ENCODE measurements at regions not wholly inside any gene's neighbourhood (a gene's known extent, or its start where the extent isn't known, plus 50 kb on each side); places are given as distances from the start of the nearest gene placed in this dataset.

DNA sequence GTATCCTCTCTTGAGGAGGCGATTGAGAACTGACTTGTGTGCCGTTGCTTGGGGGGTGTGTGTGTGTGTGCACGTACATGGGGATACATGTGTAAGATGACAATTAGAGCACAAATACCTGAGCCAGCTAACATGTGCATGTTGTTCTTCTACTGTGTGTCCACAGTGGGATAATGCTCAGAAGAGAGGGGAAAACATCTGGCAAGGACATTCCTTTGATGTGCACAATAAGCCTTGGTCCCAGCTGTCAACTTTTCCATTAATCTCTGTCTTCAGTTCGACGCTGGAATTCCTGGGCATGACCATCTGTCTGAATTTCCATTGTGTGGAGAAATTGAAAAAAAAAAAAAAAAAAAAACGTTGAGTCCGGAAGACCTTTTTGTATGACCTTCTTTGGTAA is 592.0 kb upstream of the GALNTL6 start:
- TF ChIP-seq, protein P1, sequence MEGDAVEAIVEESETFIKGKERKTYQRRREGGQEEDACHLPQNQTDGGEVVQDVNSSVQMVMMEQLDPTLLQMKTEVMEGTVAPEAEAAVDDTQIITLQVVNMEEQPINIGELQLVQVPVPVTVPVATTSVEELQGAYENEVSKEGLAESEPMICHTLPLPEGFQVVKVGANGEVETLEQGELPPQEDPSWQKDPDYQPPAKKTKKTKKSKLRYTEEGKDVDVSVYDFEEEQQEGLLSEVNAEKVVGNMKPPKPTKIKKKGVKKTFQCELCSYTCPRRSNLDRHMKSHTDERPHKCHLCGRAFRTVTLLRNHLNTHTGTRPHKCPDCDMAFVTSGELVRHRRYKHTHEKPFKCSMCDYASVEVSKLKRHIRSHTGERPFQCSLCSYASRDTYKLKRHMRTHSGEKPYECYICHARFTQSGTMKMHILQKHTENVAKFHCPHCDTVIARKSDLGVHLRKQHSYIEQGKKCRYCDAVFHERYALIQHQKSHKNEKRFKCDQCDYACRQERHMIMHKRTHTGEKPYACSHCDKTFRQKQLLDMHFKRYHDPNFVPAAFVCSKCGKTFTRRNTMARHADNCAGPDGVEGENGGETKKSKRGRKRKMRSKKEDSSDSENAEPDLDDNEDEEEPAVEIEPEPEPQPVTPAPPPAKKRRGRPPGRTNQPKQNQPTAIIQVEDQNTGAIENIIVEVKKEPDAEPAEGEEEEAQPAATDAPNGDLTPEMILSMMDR (IDR thresholded peaks at IDR 0.05; ENCODE audit: insufficient read depth, low read length) = no peak
- TF ChIP-seq, protein P2, sequence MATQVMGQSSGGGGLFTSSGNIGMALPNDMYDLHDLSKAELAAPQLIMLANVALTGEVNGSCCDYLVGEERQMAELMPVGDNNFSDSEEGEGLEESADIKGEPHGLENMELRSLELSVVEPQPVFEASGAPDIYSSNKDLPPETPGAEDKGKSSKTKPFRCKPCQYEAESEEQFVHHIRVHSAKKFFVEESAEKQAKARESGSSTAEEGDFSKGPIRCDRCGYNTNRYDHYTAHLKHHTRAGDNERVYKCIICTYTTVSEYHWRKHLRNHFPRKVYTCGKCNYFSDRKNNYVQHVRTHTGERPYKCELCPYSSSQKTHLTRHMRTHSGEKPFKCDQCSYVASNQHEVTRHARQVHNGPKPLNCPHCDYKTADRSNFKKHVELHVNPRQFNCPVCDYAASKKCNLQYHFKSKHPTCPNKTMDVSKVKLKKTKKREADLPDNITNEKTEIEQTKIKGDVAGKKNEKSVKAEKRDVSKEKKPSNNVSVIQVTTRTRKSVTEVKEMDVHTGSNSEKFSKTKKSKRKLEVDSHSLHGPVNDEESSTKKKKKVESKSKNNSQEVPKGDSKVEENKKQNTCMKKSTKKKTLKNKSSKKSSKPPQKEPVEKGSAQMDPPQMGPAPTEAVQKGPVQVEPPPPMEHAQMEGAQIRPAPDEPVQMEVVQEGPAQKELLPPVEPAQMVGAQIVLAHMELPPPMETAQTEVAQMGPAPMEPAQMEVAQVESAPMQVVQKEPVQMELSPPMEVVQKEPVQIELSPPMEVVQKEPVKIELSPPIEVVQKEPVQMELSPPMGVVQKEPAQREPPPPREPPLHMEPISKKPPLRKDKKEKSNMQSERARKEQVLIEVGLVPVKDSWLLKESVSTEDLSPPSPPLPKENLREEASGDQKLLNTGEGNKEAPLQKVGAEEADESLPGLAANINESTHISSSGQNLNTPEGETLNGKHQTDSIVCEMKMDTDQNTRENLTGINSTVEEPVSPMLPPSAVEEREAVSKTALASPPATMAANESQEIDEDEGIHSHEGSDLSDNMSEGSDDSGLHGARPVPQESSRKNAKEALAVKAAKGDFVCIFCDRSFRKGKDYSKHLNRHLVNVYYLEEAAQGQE (IDR thresholded peaks at IDR 0.05; ENCODE audit: insufficient replicate concordance, low read depth) = no peak
- TF ChIP-seq SPI1 (IDR thresholded peaks at IDR 0.05; ENCODE audit: borderline replicate concordance, low read depth) = no peak

Data from HL-60 (cell line).